Heart left ventricle (tissue), 13 donors: ENCODE measurements at regions not wholly inside any gene's neighbourhood (a gene's known extent, or its start where the extent isn't known, plus 50 kb on each side); places are given as distances from the start of the nearest gene placed in this dataset.

ENCODE experiments used
- CTCF ChIP-seq, 12 donors: fragments of 200-600 bp; sonication (generic) in 4 of 12; IDR thresholded peaks; one replicate each; pipeline versions ENCODE4 v1.5.0 to v1.8.0; 2018 to 2022; ENCODE audit warnings: antibody characterized with exemption in 12 of 12, mild to moderate bottlenecking in 5 of 12
- POLR2A ChIP-seq, 2 donors: fragments of 450-650 bp; IDR thresholded peaks; one replicate each; pipeline ENCODE4 v1.6.1; 2017; ENCODE audit warnings: antibody characterized with exemption in 2 of 2, mild to moderate bottlenecking in 2 of 2, moderate library complexity in 2 of 2
- donor health status: ischemic (EF 13 %, LVEDD 7.1; RV severe dilation, severe dysfunction).
- donor health status: DM: no; HTN: yes; CAD: no.
- donor health status: DM: no; HTN: no; CAD: no.
- donor health status: ischemic (EF 25% LVEDD 6.9; RV normal size, moderate dysfunction).
- donor health status: ischemic (EF 25% LVEDD 5.7; RV mildly dilated, moderate dysfunction).
- donor health status: ischemic (EF 35%, LVEDD 5.7; RV mildly dilated, moderate dysfunction).
- donor health status: nonischemic (EF 11% LVEDD 7.7; RV severe dilation, severe dysfunction).
- donor health status: DM: yes; HTN: yes; CAD: no.
- donor health status: PGD.
- donor health status: ischemic (EF 29% LVEDD 5.4; RV normal size, mild dysfunction).
- donor health status: nonischemic (EF 23%, LVEDD 6.1; RV moderate dilation, normal function).

GRCh38 chr4:126559961-126560360, 1072.8 kb upstream of the INTU start:
- no peak for TF ChIP-seq CTCF (IDR thresholded peaks at IDR 0.05)
- no peak for TF ChIP-seq POLR2A (IDR thresholded peaks at IDR 0.05)
